Loucy (cell line): ENCODE measurements at regions not wholly inside any gene's neighbourhood (a gene's known extent, or its start where the extent isn't known, plus 50 kb on each side); places are given as distances from the start of the nearest gene placed in this dataset.

Experiments
- EZH2phosphoT487 ChIP-seq: fragments of 200-600 bp; IDR thresholded peaks from 2 replicates; pipeline ENCODE4 v1.6.1; 2018; ENCODE audit warnings: antibody characterized with exemption, mild to moderate bottlenecking, moderate library complexity, borderline replicate concordance
- TF ChIP-seq, protein P1 (sequence below): fragments of 200-600 bp; sonication (generic); conservative IDR thresholded peaks from 2 replicates; pipeline ENCODE4 v1.5.1; 2014; ENCODE audit warnings: mild to moderate bottlenecking, antibody characterized with exemption, low read length

DNA sequence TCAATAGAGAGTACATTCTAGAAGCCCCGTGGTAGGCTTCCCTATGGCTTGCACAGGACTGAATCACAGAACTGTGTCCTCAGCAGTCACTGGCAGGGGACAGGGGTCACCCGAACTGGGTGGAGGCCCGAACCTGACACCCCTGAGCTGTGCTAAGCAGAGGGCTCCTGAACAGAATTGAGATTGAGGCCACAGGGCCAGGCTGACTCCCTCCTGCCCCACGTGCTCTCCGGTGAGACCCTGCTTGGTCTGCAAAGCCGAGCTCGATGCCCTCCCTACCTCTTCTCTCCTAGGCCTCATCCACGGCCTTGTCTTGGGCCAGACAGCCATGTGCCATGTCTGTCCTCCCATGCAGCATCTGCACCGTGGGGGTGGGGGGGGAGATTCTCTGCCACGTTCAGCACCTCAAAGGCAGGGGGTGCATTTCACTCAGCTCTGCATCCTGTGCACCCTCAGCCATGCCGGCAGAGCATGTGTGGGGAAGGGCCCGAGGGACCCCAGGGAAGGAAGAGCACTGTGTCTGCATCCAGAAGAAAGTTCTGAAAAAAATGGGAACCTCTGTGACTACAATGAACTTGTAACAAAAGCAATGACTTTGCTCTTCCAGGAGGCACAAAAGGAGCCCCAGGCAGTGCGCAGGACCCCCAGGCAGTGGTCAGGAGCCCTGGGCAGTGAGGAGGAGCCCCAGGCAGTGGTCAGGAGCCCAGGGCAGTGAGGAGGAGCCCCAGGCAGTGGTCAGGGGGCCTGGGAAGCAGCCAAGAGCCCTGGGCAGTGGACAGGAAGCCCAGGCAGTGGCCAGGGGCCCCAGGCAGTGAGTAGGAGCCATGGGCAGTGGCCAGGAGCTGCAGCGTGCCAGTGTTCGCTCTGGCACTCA is 76.7 kb upstream of the SEPTIN5 start:
- TF ChIP-seq, protein P1, sequence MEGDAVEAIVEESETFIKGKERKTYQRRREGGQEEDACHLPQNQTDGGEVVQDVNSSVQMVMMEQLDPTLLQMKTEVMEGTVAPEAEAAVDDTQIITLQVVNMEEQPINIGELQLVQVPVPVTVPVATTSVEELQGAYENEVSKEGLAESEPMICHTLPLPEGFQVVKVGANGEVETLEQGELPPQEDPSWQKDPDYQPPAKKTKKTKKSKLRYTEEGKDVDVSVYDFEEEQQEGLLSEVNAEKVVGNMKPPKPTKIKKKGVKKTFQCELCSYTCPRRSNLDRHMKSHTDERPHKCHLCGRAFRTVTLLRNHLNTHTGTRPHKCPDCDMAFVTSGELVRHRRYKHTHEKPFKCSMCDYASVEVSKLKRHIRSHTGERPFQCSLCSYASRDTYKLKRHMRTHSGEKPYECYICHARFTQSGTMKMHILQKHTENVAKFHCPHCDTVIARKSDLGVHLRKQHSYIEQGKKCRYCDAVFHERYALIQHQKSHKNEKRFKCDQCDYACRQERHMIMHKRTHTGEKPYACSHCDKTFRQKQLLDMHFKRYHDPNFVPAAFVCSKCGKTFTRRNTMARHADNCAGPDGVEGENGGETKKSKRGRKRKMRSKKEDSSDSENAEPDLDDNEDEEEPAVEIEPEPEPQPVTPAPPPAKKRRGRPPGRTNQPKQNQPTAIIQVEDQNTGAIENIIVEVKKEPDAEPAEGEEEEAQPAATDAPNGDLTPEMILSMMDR = no peak
- TF ChIP-seq EZH2phosphoT487 = no peak
